Astrocyte (in vitro differentiated cells and primary cell): ENCODE measurements at regions not wholly inside any gene's neighbourhood (a gene's known extent, or its start where the extent isn't known, plus 50 kb on each side); places are given as distances from the start of the nearest gene placed in this dataset.

Experiments
- DNase-seq: peaks from one replicate; pipeline ENCODE4 v3.0.0-alpha.2; 2010; ENCODE audit warnings: low read depth
- FAIRE-seq: peaks from 2 replicates; lab custom pipeline; 2011; peaks lifted over from hg19 to GRCh38; lab: Jason Lieb, UNC
- H2AFZ ChIP-seq: 2 replicates; pipeline ENCODE4 v1.6.0; 2012; ENCODE audit warnings: low read depth, low read length, inconsistent platforms
- H3K27ac ChIP-seq: 2 replicates; pipeline ENCODE4 v1.5.1; 2011; ENCODE audit warnings: low read depth, low read length, inconsistent platforms
- H3K27me3 ChIP-seq: 2 replicates; pipeline ENCODE4 v1.6.0; 2011; ENCODE audit warnings: low read length, inconsistent platforms; ENCODE audit not compliant: insufficient read depth
- H3K36me3 ChIP-seq: 2 replicates; pipeline ENCODE4 v1.5.1; 2011; ENCODE audit warnings: low read length, inconsistent platforms; ENCODE audit not compliant: insufficient read depth
- H3K4me1 ChIP-seq: 2 replicates; pipeline ENCODE4 v1.5.1; 2011; ENCODE audit warnings: low read length, inconsistent platforms; ENCODE audit not compliant: insufficient read depth
- H3K4me2 ChIP-seq: 2 replicates; pipeline ENCODE4 v1.6.0; 2012; ENCODE audit warnings: low read length, inconsistent platforms
- H3K4me3 ChIP-seq: 2 replicates; pipeline ENCODE4 v1.5.1; 2011; ENCODE audit warnings: low read depth, mild to moderate bottlenecking, low read length, inconsistent platforms; ENCODE audit not compliant: insufficient read depth
- H3K79me2 ChIP-seq: 2 replicates; pipeline ENCODE4 v1.6.0; 2012; ENCODE audit warnings: mild to moderate bottlenecking, low read length, inconsistent platforms; ENCODE audit not compliant: insufficient read depth
- H3K9ac ChIP-seq: 2 replicates; pipeline ENCODE4 v1.6.0; 2012; ENCODE audit warnings: mild to moderate bottlenecking, low read length, inconsistent platforms
- H3K9me3 ChIP-seq: 2 replicates; pipeline ENCODE4 v1.5.1; 2012; ENCODE audit warnings: low read depth, mild to moderate bottlenecking, low read length, inconsistent platforms; ENCODE audit not compliant: insufficient read depth
- H4K20me1 ChIP-seq: 2 replicates; pipeline ENCODE4 v1.6.0; 2012; ENCODE audit warnings: low read length, inconsistent platforms; ENCODE audit not compliant: insufficient read depth
- H3K27ac Mint-ChIP-seq: one replicate; pipeline ENCODE4 v1.8.0; 2021; ENCODE audit warnings: mild to moderate bottlenecking, mixed read lengths; ENCODE audit not compliant: unreplicated experiment
- H3K27me3 Mint-ChIP-seq: one replicate; pipeline ENCODE4 v1.8.0; 2021; ENCODE audit warnings: low read depth, mixed read lengths; ENCODE audit not compliant: unreplicated experiment
- H3K36me3 Mint-ChIP-seq: one replicate; pipeline ENCODE4 v1.8.0; 2021; ENCODE audit warnings: low read depth, mixed read lengths; ENCODE audit not compliant: unreplicated experiment
- H3K4me1 Mint-ChIP-seq: one replicate; pipeline ENCODE4 v1.8.0; 2021; ENCODE audit warnings: low read depth, mixed read lengths; ENCODE audit not compliant: unreplicated experiment
- H3K4me3 Mint-ChIP-seq: one replicate; pipeline ENCODE4 v1.8.0; 2021; ENCODE audit warnings: mild to moderate bottlenecking, moderate library complexity, mixed read lengths; ENCODE audit not compliant: unreplicated experiment
- H3K9me3 Mint-ChIP-seq: one replicate; pipeline ENCODE4 v1.8.0; 2021; ENCODE audit warnings: mild to moderate bottlenecking, mixed read lengths; ENCODE audit not compliant: unreplicated experiment
- CTCF ChIP-seq: IDR thresholded peaks from 2 replicates; pipeline ENCODE4 v1.5.1; 2011; ENCODE audit warnings: low read depth, mild to moderate bottlenecking, inconsistent platforms, low read length, moderate library complexity; ENCODE audit not compliant: insufficient read depth
- EZH2 ChIP-seq: IDR thresholded peaks from 2 replicates; pipeline ENCODE4 v1.6.1; 2012; ENCODE audit warnings: mild to moderate bottlenecking, low read length, inconsistent platforms; ENCODE audit not compliant: insufficient read depth

- Histone ChIP-seq H3K4me2 (no peak overlapping the region), H4K20me1 (no peaks in the 10 kb centered on the region), H3K27me3 (no peaks in the 10 kb centered on the region), H3K4me1 (no peaks in the 10 kb centered on the region), H3K36me3 (no peaks in the 10 kb centered on the region), H3K4me3 (no peak overlapping the region), H2AFZ (no peak overlapping the region), H3K9me3 (no peaks in the 10 kb centered on the region), H3K79me2 (no peaks in the 10 kb centered on the region), H3K27ac (no peak overlapping the region), H3K9ac (no peak overlapping the region)
- Mint-ChIP-seq H3K4me3 (no peak overlapping the region), H3K36me3 (no peaks in the 10 kb centered on the region), H3K9me3 (no peaks in the 10 kb centered on the region), H3K27ac (no peak overlapping the region), H3K27me3 (no peaks in the 10 kb centered on the region), H3K4me1 (no peaks in the 10 kb centered on the region)
- TF ChIP-seq EZH2, result no peak
- no peak for DNase-seq
- peak; percentile 50 for FAIRE-seq
Observed at GRCh38 chrX:26908218-26908617, 554.9 kb downstream of the PPP4R3C start.

DNA sequence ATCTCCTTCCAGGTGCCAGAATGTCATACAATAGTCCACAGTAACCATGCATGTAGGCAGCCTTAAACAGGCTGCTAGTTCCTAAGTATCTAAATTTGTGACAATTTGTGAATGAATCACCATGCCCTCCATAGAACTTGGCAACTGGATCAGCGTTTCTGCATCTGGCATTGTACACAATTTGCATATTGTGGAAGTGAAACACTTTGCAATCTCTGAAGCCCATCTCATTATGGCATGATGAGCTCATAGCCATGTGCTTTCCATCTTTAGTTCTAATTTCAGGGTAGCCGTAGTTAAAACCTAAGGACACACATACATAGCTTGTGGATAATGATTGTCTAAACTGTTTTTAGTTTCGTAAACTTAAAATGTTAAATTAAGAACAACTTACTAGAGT lies 573.6 kb downstream of the PPP4R3C start:
- no peak for FAIRE-seq
- no peaks in the 10 kb centered on the region for H3K27me3 ChIP-seq
- no peaks in the 10 kb centered on the region for H4K20me1 ChIP-seq
- Mint-ChIP-seq H3K27me3 (no peaks in the 10 kb centered on the region), H3K9me3 (no peaks in the 10 kb centered on the region), H3K4me3 (no peak overlapping the region), H3K36me3 (no peaks in the 10 kb centered on the region), H3K4me1 (no peaks in the 10 kb centered on the region), H3K27ac (no peak overlapping the region)
- no peak overlapping the region for H2AFZ ChIP-seq
- no peaks in the 10 kb centered on the region for H3K36me3 ChIP-seq
- H3K4me2 ChIP-seq, result no peak overlapping the region
- no peaks in the 10 kb centered on the region for H3K4me1 ChIP-seq
- no peak overlapping the region for H3K27ac ChIP-seq
- TF ChIP-seq CTCF (no peak), EZH2 (no peak)
- no peak overlapping the region for H3K9ac ChIP-seq
- H3K4me3 ChIP-seq, result no peak overlapping the region
- no peak for DNase-seq
- no peaks in the 10 kb centered on the region for H3K9me3 ChIP-seq
- H3K79me2 ChIP-seq, result no peaks in the 10 kb centered on the region

DNA sequence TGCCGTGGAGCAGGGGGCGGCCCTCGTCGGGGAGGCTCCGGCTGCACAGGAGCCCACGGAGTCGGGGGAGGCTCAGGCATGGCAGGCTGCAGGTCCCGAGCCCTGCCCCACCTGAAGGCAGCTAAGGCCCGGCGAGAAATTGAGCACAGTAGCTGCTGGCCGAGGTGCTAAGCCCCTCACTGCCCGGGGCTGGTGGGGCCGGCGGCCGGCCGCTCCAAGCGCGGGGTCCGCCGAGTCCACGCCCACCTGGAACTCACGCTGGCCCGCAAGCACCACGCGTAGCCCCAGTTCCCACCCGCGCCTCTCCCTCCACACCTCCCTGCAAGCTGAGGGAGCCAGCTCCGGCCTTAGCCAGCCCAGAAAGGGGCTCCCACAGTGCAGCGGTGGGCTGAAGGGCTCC lies 589.4 kb downstream of the PPP4R3C start:
- Histone ChIP-seq H3K27ac (no peak overlapping the region), H2AFZ (no peak overlapping the region), H3K4me2 (no peak overlapping the region), H4K20me1 (no peaks in the 10 kb centered on the region), H3K9ac (no peak overlapping the region), H3K4me3 (no peak overlapping the region), H3K27me3 (no peaks in the 10 kb centered on the region), H3K4me1 (no peaks in the 10 kb centered on the region), H3K79me2 (no peaks in the 10 kb centered on the region), H3K36me3 (no peaks in the 10 kb centered on the region), H3K9me3 (no peaks in the 10 kb centered on the region)
- DNase-seq (no peak), FAIRE-seq (no peak)
- Mint-ChIP-seq H3K9me3 (no peaks in the 10 kb centered on the region), H3K27me3 (no peaks in the 10 kb centered on the region), H3K27ac (no peak overlapping the region), H3K36me3 (no peaks in the 10 kb centered on the region), H3K4me1 (no peaks in the 10 kb centered on the region), H3K4me3 (no peak overlapping the region)
- TF ChIP-seq EZH2 (no peak), CTCF (no peak)
